GM12878 (cell line): ENCODE measurements at regions not wholly inside any gene's neighbourhood (a gene's known extent, or its start where the extent isn't known, plus 50 kb on each side); places are given as distances from the start of the nearest gene placed in this dataset.

Source experiments
- ATAC-seq: fragments of 200-7000 bp; cut with Tn5 transposase; 3 replicates; pipeline ENCODE4 v1.9.1; 2020; ENCODE audit warnings: mild to moderate bottlenecking, moderate library complexity
- BruUV-seq: library from RNA; stranded (reverse); fragments of 400-500 nt; replicated peaks from 2 replicates; lab custom pipeline; 2021; lab: Mats Ljungman, UMichigan
- CTCF ChIA-PET: fragments of 300-600 bp; sonication (Branson Sonifier 250); formaldehyde crosslinking; extraction: SDS; loops from one replicate; lab custom pipeline; 2021; ENCODE audit warnings: inconsistent platforms; lab: Yijun Ruan, JAX
- POLR2A ChIA-PET: fragments of 350-600 bp; formaldehyde crosslinking; extraction: SDS; loops from one replicate; lab custom pipeline; 2021; ENCODE audit warnings: inconsistent platforms; lab: Charles Lee
- RAD21 ChIA-PET: fragments of 300-600 bp; sonication (Branson Sonifier 250); formaldehyde crosslinking; loops from one replicate; lab custom pipeline; 2023; ENCODE audit warnings: antibody characterized with exemption; ENCODE audit not compliant: unreplicated experiment; lab: Charles Lee
- SMC1A ChIA-PET: fragments of 300-600 bp; sonication (Branson Sonifier 250); formaldehyde crosslinking; loops from one replicate; lab custom pipeline; 2023; ENCODE audit not compliant: unreplicated experiment, uncharacterized antibody; lab: Charles Lee
- DNase-seq: peaks from one replicate; pipeline ENCODE4 v3.0.0-alpha.2; 2011; ENCODE audit warnings: low read depth, low spot score
- FAIRE-seq: peaks from 3 replicates; lab custom pipeline; 2011; peaks lifted over from hg19 to GRCh38; lab: Jason Lieb, UNC
- H2AFZ ChIP-seq: 2 replicates; pipeline ENCODE4 v1.6.0; 2011; ENCODE audit warnings: low read depth, low read length, control low read depth; ENCODE audit not compliant: control insufficient read depth
- H3K27ac ChIP-seq: 2 replicates; pipeline ENCODE4 v1.5.1; 2011; ENCODE audit warnings: control low read depth; ENCODE audit not compliant: control insufficient read depth, insufficient read depth
- H3K27me3 ChIP-seq, 2 experiments: replicated peaks in 1 of 2; 2 replicates each; pipeline versions ENCODE4 v1.6.0 to v1.6.1; 2011; ENCODE audit warnings: low read length in 1 of 2; ENCODE audit not compliant: control insufficient read depth in 2 of 2, insufficient read depth in 2 of 2
- H3K36me3 ChIP-seq, 2 experiments: 2 replicates each; pipeline ENCODE4 v1.5.1; 2011; ENCODE audit warnings: low read length in 1 of 2; ENCODE audit not compliant: control insufficient read depth in 2 of 2, insufficient read depth in 2 of 2
- H3K4me1 ChIP-seq: 2 replicates; pipeline ENCODE4 v1.6.1; 2011; ENCODE audit warnings: mild to moderate bottlenecking, low read length, moderate library complexity, mixed read lengths; ENCODE audit not compliant: control insufficient read depth, insufficient read depth
- H3K4me2 ChIP-seq: 2 replicates; pipeline ENCODE4 v1.6.0; 2011; ENCODE audit warnings: control low read depth; ENCODE audit not compliant: control insufficient read depth, insufficient read depth
- H3K4me3 ChIP-seq: fragments of 200-600 bp; sonication (generic); 2 replicates; pipeline ENCODE4 v1.5.1; 2016
- H3K79me2 ChIP-seq: 2 replicates; pipeline ENCODE4 v1.6.0; 2011; ENCODE audit warnings: low read length; ENCODE audit not compliant: control insufficient read depth, insufficient read depth
- H3K9ac ChIP-seq: 2 replicates; pipeline ENCODE4 v1.8.0; 2011; ENCODE audit warnings: low read length, control low read depth, mixed read lengths; ENCODE audit not compliant: control insufficient read depth, insufficient read depth
- H3K9me3 ChIP-seq: replicated peaks from 3 replicates; pipeline ENCODE4 v1.5.1; 2011; ENCODE audit warnings: mild to moderate bottlenecking, low read length; ENCODE audit not compliant: control insufficient read depth, insufficient read depth
- H4K20me1 ChIP-seq: 2 replicates; pipeline ENCODE4 v1.6.0; 2011; ENCODE audit not compliant: control insufficient read depth, insufficient read depth
- BCL11A ChIP-seq: IDR thresholded peaks from 2 replicates; pipeline ENCODE4 v1.6.1; 2011; ENCODE audit warnings: low read depth, low read length
- DPF2 ChIP-seq: fragments of 450-650 bp; IDR thresholded peaks from 2 replicates; pipeline ENCODE4 v1.6.1; 2017; ENCODE audit warnings: mild to moderate bottlenecking
- ESRRA ChIP-seq: IDR thresholded peaks from 2 replicates; pipeline ENCODE4 v1.6.1; 2012; ENCODE audit warnings: mild to moderate bottlenecking, low read length, improper control_type of control experiment
- EZH2 ChIP-seq: IDR thresholded peaks from 2 replicates; pipeline ENCODE4 v1.6.1; 2012; ENCODE audit warnings: low read depth, mild to moderate bottlenecking, control low read depth, inconsistent platforms, low read length, borderline replicate concordance; ENCODE audit not compliant: control insufficient read depth
- IKZF1 ChIP-seq: fragments of 450-650 bp; conservative IDR thresholded peaks from 2 replicates; pipeline ENCODE4 v1.6.1; 2017; ENCODE audit warnings: antibody characterized with exemption, mild to moderate bottlenecking
- MEF2B ChIP-seq: fragments of 450-650 bp; IDR thresholded peaks from 2 replicates; pipeline ENCODE4 v1.6.1; 2018; ENCODE audit warnings: mild to moderate bottlenecking, moderate library complexity; ENCODE audit not compliant: partially characterized antibody, poor library complexity, severe bottlenecking
- NFYB ChIP-seq: IDR thresholded peaks from 2 replicates; pipeline ENCODE4 v1.6.1; 2011; ENCODE audit warnings: low read depth, mild to moderate bottlenecking, low read length, improper control_type of control experiment, moderate library complexity; ENCODE audit not compliant: insufficient read depth
- NR2F1 ChIP-seq: fragments of 450-650 bp; conservative IDR thresholded peaks from 2 replicates; pipeline ENCODE4 v1.6.1; 2017; ENCODE audit warnings: mild to moderate bottlenecking
- POLR2AphosphoS2 ChIP-seq: IDR thresholded peaks from 2 replicates; pipeline ENCODE4 v1.6.1; 2011; ENCODE audit warnings: low read depth, mild to moderate bottlenecking, low read length, improper control_type of control experiment, moderate library complexity
- RB1 ChIP-seq: fragments of 450-650 bp; formaldehyde crosslinking; IDR thresholded peaks from 2 replicates; pipeline ENCODE4 v1.6.1; 2017; ENCODE audit warnings: mild to moderate bottlenecking, borderline replicate concordance
- SMAD5 ChIP-seq: IDR thresholded peaks from 2 replicates; pipeline ENCODE4 v1.6.1; 2016; ENCODE audit warnings: antibody characterized with exemption, low read depth
- SUZ12 ChIP-seq: fragments of 200-600 bp; sonication (generic); IDR thresholded peaks from one replicate; pipeline ENCODE4 v1.6.1; 2018; ENCODE audit warnings: antibody characterized with exemption, mild to moderate bottlenecking; ENCODE audit not compliant: unreplicated experiment
- TCF3 ChIP-seq: IDR thresholded peaks from 2 replicates; pipeline ENCODE4 v1.6.1; 2012; ENCODE audit warnings: low read depth, mild to moderate bottlenecking, low read length, borderline replicate concordance; ENCODE audit not compliant: insufficient read depth
- ZNF24 ChIP-seq: fragments of 450-650 bp; IDR thresholded peaks from 2 replicates; pipeline ENCODE4 v1.6.1; 2017; ENCODE audit warnings: antibody characterized with exemption, mild to moderate bottlenecking
- WGBS: methylation state at CpG from one replicate; pipeline ENCODE4 v1.1.6; 2016; ENCODE audit warnings: low lambda C conversion rate; ENCODE audit not compliant: insufficient replicate concordance, insufficient coverage; ENCODE audit errors: missing lambda C conversion rate; 5-methylcytosine and 5-hydroxymethylcytosine counted together
- in situ Hi-C: fragments of 300-500 bp; cut with MboI; formaldehyde crosslinking; loops from 9 replicates; pipeline ENCODE4 v1.14.3; 2018; ENCODE audit warnings: mixed read lengths
- intact Hi-C: fragments of 100-400 bp; cut with micrococcal nuclease; formaldehyde crosslinking; loops from one replicate; pipeline ENCODE4 v1.14.2; 2022; ENCODE audit not compliant: unreplicated experiment

DNA sequence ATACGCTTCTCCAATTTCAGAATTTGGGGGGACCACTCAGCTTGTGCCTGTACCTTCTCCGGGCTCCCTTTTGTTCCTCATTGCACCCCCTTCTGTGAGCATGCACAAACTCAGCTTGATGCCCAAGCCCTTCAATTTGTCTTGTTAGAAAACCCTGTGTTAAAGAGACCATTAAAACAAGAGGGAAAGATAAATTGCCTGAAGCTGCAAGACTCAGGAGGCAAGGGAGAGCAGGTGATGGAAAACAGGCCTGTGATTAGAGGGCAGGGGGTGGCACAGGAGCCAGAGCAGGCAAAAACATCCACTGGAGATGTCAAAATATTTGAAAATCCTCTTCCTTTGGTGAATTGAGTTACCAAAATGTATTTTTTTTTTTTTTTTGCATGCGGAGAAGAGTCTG lies 121.7 kb downstream of the MIAT start:
- H3K79me2 ChIP-seq = no peaks in the 10 kb centered on the region
- no peak overlapping the region for H3K27ac ChIP-seq
- TF ChIP-seq BCL11A = no peak
- no peak for TF ChIP-seq ZNF24
- TF ChIP-seq EZH2 = no peak
- TF ChIP-seq TCF3 = no peak
- TF ChIP-seq DPF2 = no peak
- no peak for TF ChIP-seq POLR2AphosphoS2
- TF ChIP-seq ESRRA = no peak
- no peak for TF ChIP-seq SUZ12
- TF ChIP-seq RB1 = no peak
- TF ChIP-seq SMAD5 = no peak
- no peak for TF ChIP-seq IKZF1
- TF ChIP-seq NFYB = no peak
- no peak for TF ChIP-seq NR2F1
- TF ChIP-seq MEF2B = no peak
- intact Hi-C loops = no loop called here
- no peak overlapping the region for H3K9ac ChIP-seq
- 71% methylated on average over 2 of the region's 3 CpGs for WGBS
- BruUV-seq = no TSS peak
- H4K20me1 ChIP-seq = no peaks in the 10 kb centered on the region
- H3K36me3 ChIP-seq = peaks cover 0 to 4% of the 10 kb centered on the region in 2 experiments; a peak in 1 of 4 replicates
- FAIRE-seq (no peak), DNase-seq (no peak), ATAC-seq (no peak)
- POLR2A ChIA-PET = interaction anchor here (0.7 kb wide), 1 partner anchor 1061 kb away, joined by 5 read pairs; no protein-coding TSS in a partner anchor
- SMC1A ChIA-PET = interaction anchor here (0.8 kb wide), 1 partner anchor 10 kb away, joined by 3 read pairs; no protein-coding TSS in a partner anchor
- H3K4me2 ChIP-seq = no peak overlapping the region
- no peak overlapping the region for H3K4me3 ChIP-seq
- RAD21 ChIA-PET = no interaction called here
- no peaks in the 10 kb centered on the region for H3K4me1 ChIP-seq
- no peaks in the 10 kb centered on the region for H3K27me3 ChIP-seq
- H3K9me3 ChIP-seq = no peaks in the 10 kb centered on the region; the same call in 2 of the 3 replicates
- CTCF ChIA-PET = no interaction called here
- no peak overlapping the region for H2AFZ ChIP-seq
- in situ Hi-C loops = no loop called here
